GM08714 (cell line): ENCODE measurements at regions not wholly inside any gene's neighbourhood (a gene's known extent, or its start where the extent isn't known, plus 50 kb on each side); places are given as distances from the start of the nearest gene placed in this dataset.

ENCODE experiments used
- H3K4me3 ChIP-seq: fragments of 200-500 bp; sonication (Bioruptor generic); 2 replicates; pipeline ENCODE4 v1.5.1; 2014; ENCODE audit warnings: mild to moderate bottlenecking, low read length, inconsistent platforms
- ZNF274 ChIP-seq: IDR thresholded peaks from 2 replicates; pipeline ENCODE4 v1.6.1; 2012; ENCODE audit warnings: mild to moderate bottlenecking, low read depth, low read length

GRCh38 chr10:129039406-129040370, 427.4 kb upstream of the MGMT start:
- TF ChIP-seq ZNF274, result no peak
- H3K4me3 ChIP-seq, result no peak overlapping the region

GRCh38 chr10:129040377-129040776, 426.7 kb upstream of the MGMT start:
- no peak for TF ChIP-seq ZNF274
- no peak overlapping the region for H3K4me3 ChIP-seq

GRCh38 chr10:129041916-129042315, 425.1 kb upstream of the MGMT start:
- H3K4me3 ChIP-seq, result no peak overlapping the region
- TF ChIP-seq ZNF274, result no peak

GRCh38 chr10:129042776-129043595, 424.1 kb upstream of the MGMT start:
- H3K4me3 ChIP-seq, result no peak overlapping the region
- no peak for TF ChIP-seq ZNF274

GRCh38 chr10:129043691-129044090, 423.4 kb upstream of the MGMT start:
- TF ChIP-seq ZNF274, result no peak
- no peak overlapping the region for H3K4me3 ChIP-seq

- H3K4me3 ChIP-seq, result no peak overlapping the region
- no peak for TF ChIP-seq ZNF274
These were observed 421.4 kb upstream of the MGMT start for GRCh38 chr10:129045599-129045998.

- no peak for TF ChIP-seq ZNF274
- H3K4me3 ChIP-seq, result no peak overlapping the region
These were observed 420.9 kb upstream of the MGMT start for GRCh38 chr10:129046065-129046681.

- TF ChIP-seq ZNF274, result no peak
These were observed 420.1 kb upstream of the MGMT start for GRCh38 chr10:129046962-129047361.

GRCh38 chr10:129047600-129047999, 419.4 kb upstream of the MGMT start:
- no peak overlapping the region for H3K4me3 ChIP-seq
- TF ChIP-seq ZNF274, result no peak

More at GRCh38 chr10:129046962-129047361, 420.1 kb upstream of the MGMT start:
- H3K4me3 ChIP-seq, result no peak overlapping the region

GRCh38 chr10:129048513-129048912, 418.5 kb upstream of the MGMT start:
- TF ChIP-seq ZNF274, result no peak
- H3K4me3 ChIP-seq, result no peak overlapping the region

GRCh38 chr10:129049501-129049900, 417.5 kb upstream of the MGMT start:
- TF ChIP-seq ZNF274, result no peak
- no peak overlapping the region for H3K4me3 ChIP-seq

GRCh38 chr10:129055225-129055624, 411.8 kb upstream of the MGMT start:
- H3K4me3 ChIP-seq, result no peak overlapping the region
- no peak for TF ChIP-seq ZNF274

GRCh38 chr10:129055986-129056385, 411.1 kb upstream of the MGMT start:
- no peak for TF ChIP-seq ZNF274
- H3K4me3 ChIP-seq, result no peak overlapping the region
